Posterior vena cava (tissue), 2 donors: ENCODE measurements at regions not wholly inside any gene's neighbourhood (a gene's known extent, or its start where the extent isn't known, plus 50 kb on each side); places are given as distances from the start of the nearest gene placed in this dataset.

Experiments used
- DNase-seq: peaks from one replicate; pipeline ENCODE4 v3.0.0-alpha.2; 2020; ENCODE audit warnings: low spot score
- intact Hi-C, 2 donors: fragments of 100-400 bp; cut with DNase I; formaldehyde crosslinking; loops; one replicate each; pipeline versions ENCODE4 v1.14.1 to v1.14.2; 2022 to 2023
- donor health status: DM: yes; HTN: yes; CAD: no.
- donor health status: DM: yes; HTN: yes; CAD: no.

DNA sequence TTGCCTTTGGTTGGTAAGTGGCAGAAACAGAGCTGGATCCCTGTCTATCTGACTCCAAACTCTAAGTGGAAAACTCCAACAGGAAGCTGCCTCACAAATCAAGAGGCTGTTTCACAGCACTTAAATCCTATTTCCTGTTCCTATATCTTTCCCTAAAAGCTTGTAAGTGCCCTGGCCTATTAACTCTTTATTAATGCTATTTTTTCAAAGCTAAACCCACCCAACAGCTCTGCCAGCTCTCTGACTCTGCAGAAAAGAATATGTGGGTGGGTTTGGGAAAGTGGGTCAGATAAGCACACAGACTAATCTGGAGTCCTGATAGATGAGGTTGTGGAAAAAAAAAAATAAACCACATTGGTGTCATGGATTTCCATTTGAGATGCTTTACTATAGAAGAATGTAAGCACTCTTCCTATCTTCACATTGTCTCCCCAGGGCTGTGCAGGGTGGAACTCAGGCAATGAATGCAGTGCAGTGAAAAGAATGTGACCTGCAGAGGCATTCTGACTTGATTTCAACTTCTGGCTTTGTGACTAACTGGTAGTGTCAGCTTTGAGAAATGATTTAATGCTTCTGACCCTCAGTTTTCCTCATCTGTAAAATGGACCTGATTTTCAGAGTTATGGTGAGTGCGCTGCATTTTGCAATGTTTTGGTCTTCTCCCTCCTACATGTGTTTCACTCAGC is 125.6 kb downstream of the AASDHPPT start:
- intact Hi-C loops = no loop called here
- no peak for DNase-seq

DNA sequence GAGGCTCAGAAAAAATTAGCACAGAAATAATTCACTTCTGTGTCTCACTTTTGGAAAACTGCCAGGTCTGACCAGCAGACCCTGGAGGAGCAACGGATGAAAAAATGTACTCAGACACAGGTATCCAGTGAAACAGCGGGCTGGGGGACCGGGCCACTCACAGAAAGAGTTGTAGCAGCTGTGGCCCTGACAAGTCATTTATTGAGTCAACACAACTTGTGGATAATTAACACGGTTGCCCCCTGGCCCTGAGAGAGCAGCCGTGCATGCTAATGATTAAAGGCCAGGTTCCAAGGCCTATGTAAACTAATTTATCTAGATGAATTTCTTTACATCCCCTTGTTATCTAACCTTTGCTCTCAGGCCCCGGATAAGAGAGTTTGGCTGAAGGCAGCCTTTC is 131.3 kb downstream of the AASDHPPT start:
- DNase-seq = no peak
- intact Hi-C loops = no loop called here

- intact Hi-C loops = no loop called here
These were observed 134.6 kb downstream of the AASDHPPT start for GRCh38 chr11:106212081-106212480.

DNA sequence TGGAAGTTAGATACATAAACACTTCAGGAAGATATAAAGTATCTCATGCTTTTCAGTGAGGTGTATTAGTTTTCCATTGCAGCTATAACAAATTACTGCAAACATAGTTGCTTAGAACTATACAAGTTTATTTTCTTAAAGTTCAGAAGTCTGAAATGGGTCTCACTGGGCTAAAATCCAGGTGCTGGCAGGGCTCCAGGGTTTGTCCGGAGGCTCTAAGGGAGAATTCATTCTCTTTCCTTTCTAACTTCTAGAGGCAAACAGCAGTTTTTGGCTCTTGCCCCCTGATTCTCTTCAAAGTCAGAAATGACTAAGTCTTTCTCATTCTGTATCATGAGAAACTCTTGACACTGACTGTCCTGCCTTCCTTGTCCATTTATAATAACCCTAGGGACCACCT is 138.8 kb downstream of the AASDHPPT start:
- intact Hi-C loops = no loop called here

More at GRCh38 chr11:106212081-106212480, 134.6 kb downstream of the AASDHPPT start:
- no peak for DNase-seq

GRCh38 chr11:106217456-106217855 is 140.0 kb downstream of the AASDHPPT start:
- DNase-seq = no peak
- intact Hi-C loops = no loop called here

More for the DNA sequence above, 138.8 kb downstream of the AASDHPPT start:
- DNase-seq = no peak

- DNase-seq = no peak
- intact Hi-C loops = no loop called here
These were observed 140.6 kb downstream of the AASDHPPT start for GRCh38 chr11:106218106-106218505.

DNA sequence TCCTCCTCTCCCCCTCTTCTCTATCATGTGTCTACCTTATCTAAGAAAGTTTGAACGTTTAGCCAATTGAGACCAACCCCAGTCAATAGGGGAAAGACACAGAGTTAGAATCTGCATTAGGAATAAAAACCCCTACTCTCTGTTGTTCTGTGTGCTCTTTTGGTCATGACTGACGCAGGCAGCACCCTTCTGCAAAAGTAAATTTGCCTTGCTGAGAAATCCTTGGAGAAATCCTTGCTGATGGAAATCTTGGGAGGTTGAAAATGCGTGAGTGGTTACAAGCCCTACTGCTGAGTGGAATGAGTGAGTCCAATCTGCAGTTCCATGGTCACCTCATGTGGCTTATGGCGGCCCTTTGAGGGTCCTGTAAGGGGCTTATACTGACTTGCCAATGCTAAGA is 145.2 kb downstream of the AASDHPPT start:
- DNase-seq = no peak
- intact Hi-C loops = no loop called here

DNA sequence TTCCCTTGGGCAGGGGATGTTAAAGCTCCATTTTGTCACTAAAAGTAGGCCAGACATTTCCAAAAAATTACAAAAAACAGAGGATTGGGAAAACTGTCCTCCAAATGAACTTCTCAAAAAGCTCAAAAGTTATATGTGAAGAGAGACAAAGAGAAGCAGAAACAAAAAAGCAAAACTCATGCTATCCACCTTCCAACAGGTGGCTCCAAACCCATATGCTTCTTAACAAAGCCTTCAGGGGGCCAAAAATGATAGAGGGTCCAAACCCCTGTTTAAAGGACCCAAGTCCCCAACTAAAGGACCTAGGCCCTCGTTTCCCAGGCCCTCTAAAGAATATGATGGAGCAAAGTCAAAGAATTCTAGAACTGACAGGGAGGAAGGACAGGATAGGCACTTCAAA is 146.7 kb downstream of the AASDHPPT start:
- intact Hi-C loops = no loop called here
- DNase-seq = no peak

- DNase-seq = no peak
- intact Hi-C loops = no loop called here
These were observed 151.5 kb downstream of the AASDHPPT start for GRCh38 chr11:106228996-106229395.

DNA sequence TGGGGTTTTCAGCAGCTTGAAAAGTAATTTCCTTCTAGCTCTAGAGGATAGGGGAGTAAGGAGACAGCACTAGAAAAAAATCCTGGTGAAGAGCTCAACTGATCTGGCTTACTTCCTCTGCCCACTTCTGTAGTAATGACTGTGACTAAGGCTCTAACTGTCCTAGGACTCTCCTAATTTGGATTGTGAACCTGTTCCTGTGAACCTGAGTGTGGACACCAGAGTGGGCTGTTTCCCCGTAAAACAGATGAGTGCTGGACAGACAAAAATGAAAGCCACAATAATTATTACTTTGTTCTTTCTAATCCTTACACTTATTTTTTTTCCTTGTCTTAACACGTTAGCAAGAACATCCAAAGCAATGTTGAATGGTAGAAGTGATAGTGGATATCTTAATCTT is 154.1 kb downstream of the AASDHPPT start:
- no peak for DNase-seq
- intact Hi-C loops = no loop called here

DNA sequence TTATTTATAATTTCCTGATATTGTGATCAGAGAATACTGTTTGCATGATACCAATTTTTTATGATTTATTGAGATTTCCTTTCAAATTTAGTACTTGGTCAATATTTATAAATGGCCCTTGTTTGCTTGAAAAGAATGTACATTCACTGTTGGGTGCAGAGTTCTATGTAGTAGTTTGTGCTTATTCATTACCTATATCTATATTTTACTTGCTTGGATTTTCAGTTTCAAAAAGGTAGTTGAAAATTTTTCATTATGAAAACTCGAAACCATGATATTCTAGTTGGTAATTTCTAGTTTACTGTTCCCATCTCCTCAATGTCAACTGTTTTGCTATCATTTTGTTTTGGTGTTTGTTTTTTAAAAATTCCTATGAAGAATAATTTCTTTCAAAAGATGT is 155.7 kb downstream of the AASDHPPT start:
- no peak for DNase-seq
- intact Hi-C loops = no loop called here

- intact Hi-C loops = no loop called here
- no peak for DNase-seq
These were observed 157.3 kb downstream of the AASDHPPT start for GRCh38 chr11:106234794-106235193.

GRCh38 chr11:106236295-106236694 is 158.8 kb downstream of the AASDHPPT start:
- intact Hi-C loops = no loop called here
- DNase-seq = no peak

DNA sequence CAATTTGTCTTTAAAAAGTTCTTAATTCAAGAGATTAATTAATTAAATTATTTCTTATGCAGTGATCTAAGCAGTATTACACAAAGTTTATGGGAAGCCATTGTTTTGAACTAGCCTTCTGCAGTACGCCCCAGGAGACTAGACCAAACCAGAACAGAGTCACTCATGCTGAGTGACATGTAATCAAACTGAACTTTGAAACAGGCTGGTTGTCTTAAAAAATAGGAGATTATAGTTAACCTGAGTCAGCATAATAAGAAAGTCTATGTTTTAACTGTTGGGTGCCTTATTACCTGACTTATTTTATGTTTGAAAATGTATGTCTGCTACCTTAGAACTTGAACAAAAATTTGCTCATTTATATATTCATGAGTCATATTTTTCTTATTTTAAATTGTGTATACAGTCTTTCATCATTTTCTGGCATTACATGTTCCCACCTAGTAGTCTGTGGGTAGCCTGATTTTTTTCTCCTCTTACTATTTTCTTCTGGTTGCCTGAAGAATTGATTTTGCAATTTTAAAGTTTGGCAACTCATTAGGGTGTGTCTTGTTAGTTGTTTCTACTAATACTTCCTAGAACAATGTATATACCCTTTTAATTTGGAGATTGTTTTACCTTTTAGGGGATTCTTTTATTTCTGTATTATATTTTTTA is 161.4 kb downstream of the AASDHPPT start:
- intact Hi-C loops = no loop called here

GRCh38 chr11:106241601-106242257 is 164.3 kb downstream of the AASDHPPT start:
- intact Hi-C loops = no loop called here
- no peak for DNase-seq

More for the DNA sequence above, 161.4 kb downstream of the AASDHPPT start:
- DNase-seq = no peak

- no peak for DNase-seq
- intact Hi-C loops = no loop called here
These were observed 165.4 kb downstream of the AASDHPPT start for GRCh38 chr11:106242718-106243415.

- intact Hi-C loops = no loop called here
These were observed 169.0 kb downstream of the AASDHPPT start for GRCh38 chr11:106246495-106246894.

DNA sequence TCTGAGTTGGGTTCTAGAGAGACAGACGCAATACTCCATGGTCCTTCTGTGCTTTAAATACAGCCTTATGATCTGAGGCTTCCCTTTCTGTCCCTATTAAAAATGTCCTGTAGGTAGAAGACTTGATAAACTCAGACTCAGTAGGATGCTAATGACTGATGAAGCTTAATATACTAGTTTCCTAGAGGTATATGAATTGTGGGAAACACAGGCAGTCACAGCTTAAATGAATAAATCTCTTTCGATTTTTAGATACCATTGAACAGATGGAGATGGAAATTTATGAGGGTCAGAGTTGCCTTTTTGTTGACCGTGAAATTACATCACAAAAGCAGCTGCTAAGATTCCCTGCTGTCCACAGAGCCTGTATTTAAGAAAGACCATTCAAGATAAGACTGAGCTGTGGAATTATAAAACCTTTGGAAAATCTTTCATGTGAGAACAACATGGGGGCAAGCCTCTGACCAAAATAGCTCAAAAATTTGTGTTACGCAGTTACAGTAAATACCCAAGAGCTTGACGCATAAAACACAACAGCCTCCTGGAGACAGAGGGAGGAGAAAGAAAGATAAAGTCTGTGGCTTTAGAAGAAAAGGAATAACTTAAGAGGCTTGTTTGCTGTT is 172.3 kb downstream of the AASDHPPT start:
- DNase-seq = no peak

More at GRCh38 chr11:106246495-106246894, 169.0 kb downstream of the AASDHPPT start:
- DNase-seq = no peak

GRCh38 chr11:106262852-106263251 is 185.4 kb downstream of the AASDHPPT start:
- intact Hi-C loops = no loop called here
- no peak for DNase-seq

More for the DNA sequence above, 172.3 kb downstream of the AASDHPPT start:
- intact Hi-C loops = no loop called here

DNA sequence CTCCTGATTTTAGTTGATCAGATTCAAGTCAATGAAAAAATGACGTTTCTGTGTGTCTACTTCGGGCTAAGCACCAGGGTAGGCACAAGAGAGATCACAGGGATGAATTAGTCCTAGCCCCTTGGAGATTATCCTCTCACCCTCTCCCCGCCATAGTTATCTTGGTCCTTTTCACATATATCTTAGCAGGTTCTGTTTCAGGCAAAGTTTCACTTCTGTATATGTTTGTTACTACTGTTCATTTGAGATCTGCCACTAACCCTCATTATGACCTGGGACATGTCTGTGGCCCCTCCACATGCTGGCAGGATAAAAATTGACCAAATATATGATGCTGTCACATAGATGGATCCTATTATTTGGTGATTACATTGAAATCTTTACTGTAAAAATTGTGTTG is 186.1 kb downstream of the AASDHPPT start:
- no peak for DNase-seq
- intact Hi-C loops = no loop called here
